ENCODE measurements at regions not wholly inside any gene's neighbourhood (a gene's known extent, or its start where the extent isn't known, plus 50 kb on each side); places are given as distances from the start of the nearest gene placed in this dataset.

GRCh38 chr6:33945931-33946330 lies 142.1 kb upstream of the MLN start:
- TF ChIP-seq CTCF (IDR thresholded peaks at IDR 0.05), result no peak
- TF ChIP-seq POLR2A (IDR thresholded peaks at IDR 0.05), result no peak
